GM23338 (cell line): ENCODE measurements at regions not wholly inside any gene's neighbourhood (a gene's known extent, or its start where the extent isn't known, plus 50 kb on each side); places are given as distances from the start of the nearest gene placed in this dataset.

Experiments
- CREB1 ChIP-seq: fragments of 250-450 bp; sonication (Bioruptor Pico); IDR thresholded peaks from 2 replicates; pipeline ENCODE4 v1.5.0; 2020; ENCODE audit warnings: low read depth, mild to moderate bottlenecking, moderate library complexity
- CTCF ChIP-seq, 2 experiments: fragments of 200-600 bp in 1 of 2; sonication (generic) in 1 of 2; conservative IDR thresholded peaks; 2 replicates each; pipeline versions ENCODE4 v1.5.1 to v1.6.1; 2016 to 2017; ENCODE audit warnings: antibody characterized with exemption in 2 of 2, low read depth in 2 of 2, mild to moderate bottlenecking in 2 of 2, moderate library complexity in 1 of 2
- ETS1 ChIP-seq: IDR thresholded peaks from 2 replicates; pipeline ENCODE4 v1.6.1; 2016; ENCODE audit warnings: antibody characterized with exemption
- EZH2 ChIP-seq: fragments of 200-600 bp; sonication (generic); IDR thresholded peaks from one replicate; pipeline ENCODE4 v1.8.0; 2017; ENCODE audit warnings: antibody characterized with exemption, mild to moderate bottlenecking, low read depth; ENCODE audit not compliant: unreplicated experiment
- EZH2phosphoT487 ChIP-seq: fragments of 200-600 bp; sonication (generic); IDR thresholded peaks from one replicate; pipeline ENCODE4 v1.8.1; 2018; ENCODE audit warnings: antibody characterized with exemption; ENCODE audit not compliant: unreplicated experiment
- NANOG ChIP-seq: IDR thresholded peaks from 2 replicates; pipeline ENCODE4 v1.6.1; 2016; ENCODE audit warnings: antibody characterized with exemption, borderline replicate concordance
- POLR2AphosphoS5 ChIP-seq: IDR thresholded peaks from 2 replicates; pipeline ENCODE4 v1.6.1; 2016; ENCODE audit warnings: antibody characterized with exemption, low read depth
- ZNF114 ChIP-seq: fragments of 250-450 bp; sonication (Bioruptor Pico); IDR thresholded peaks from 2 replicates; pipeline ENCODE4 v1.5.0; 2020; ENCODE audit warnings: mild to moderate bottlenecking, moderate library complexity
- TF ChIP-seq, protein P1 (sequence below): IDR thresholded peaks from one replicate; pipeline ENCODE4 v1.6.1; 2018; ENCODE audit warnings: antibody characterized with exemption; ENCODE audit not compliant: unreplicated experiment
- TF ChIP-seq, protein P2 (sequence below): fragments of 250-450 bp; sonication (Bioruptor Pico); IDR thresholded peaks from 2 replicates; pipeline ENCODE4 v1.5.0; 2020; ENCODE audit warnings: mild to moderate bottlenecking, moderate library complexity

DNA sequence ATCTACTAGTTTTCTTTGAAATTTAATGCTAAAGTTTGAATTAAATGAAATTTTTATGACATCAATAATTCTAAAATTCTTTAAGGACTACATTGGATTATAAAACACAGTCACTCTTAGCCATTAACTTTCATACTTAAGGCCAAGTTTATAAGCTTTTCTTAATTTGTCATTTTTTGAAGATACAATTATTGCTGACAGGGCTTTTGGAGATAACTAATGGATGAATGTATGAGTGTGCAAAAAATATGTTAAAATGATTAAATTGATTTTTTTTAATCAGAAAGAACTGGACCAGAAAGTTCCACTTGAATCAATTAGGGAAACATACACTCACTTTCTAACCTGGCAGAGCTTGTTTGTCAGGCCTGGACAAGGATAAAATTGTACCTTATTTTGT, 70.3 kb upstream of the CHODL start:
- no peak for TF ChIP-seq CTCF (conservative IDR thresholded peaks at IDR 0.05; ENCODE audit: low read depth in 2 of 2)
- TF ChIP-seq, protein P1, sequence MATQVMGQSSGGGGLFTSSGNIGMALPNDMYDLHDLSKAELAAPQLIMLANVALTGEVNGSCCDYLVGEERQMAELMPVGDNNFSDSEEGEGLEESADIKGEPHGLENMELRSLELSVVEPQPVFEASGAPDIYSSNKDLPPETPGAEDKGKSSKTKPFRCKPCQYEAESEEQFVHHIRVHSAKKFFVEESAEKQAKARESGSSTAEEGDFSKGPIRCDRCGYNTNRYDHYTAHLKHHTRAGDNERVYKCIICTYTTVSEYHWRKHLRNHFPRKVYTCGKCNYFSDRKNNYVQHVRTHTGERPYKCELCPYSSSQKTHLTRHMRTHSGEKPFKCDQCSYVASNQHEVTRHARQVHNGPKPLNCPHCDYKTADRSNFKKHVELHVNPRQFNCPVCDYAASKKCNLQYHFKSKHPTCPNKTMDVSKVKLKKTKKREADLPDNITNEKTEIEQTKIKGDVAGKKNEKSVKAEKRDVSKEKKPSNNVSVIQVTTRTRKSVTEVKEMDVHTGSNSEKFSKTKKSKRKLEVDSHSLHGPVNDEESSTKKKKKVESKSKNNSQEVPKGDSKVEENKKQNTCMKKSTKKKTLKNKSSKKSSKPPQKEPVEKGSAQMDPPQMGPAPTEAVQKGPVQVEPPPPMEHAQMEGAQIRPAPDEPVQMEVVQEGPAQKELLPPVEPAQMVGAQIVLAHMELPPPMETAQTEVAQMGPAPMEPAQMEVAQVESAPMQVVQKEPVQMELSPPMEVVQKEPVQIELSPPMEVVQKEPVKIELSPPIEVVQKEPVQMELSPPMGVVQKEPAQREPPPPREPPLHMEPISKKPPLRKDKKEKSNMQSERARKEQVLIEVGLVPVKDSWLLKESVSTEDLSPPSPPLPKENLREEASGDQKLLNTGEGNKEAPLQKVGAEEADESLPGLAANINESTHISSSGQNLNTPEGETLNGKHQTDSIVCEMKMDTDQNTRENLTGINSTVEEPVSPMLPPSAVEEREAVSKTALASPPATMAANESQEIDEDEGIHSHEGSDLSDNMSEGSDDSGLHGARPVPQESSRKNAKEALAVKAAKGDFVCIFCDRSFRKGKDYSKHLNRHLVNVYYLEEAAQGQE: no peak
- no peak for TF ChIP-seq EZH2phosphoT487
- no peak for TF ChIP-seq EZH2
- TF ChIP-seq POLR2AphosphoS5: no peak
- TF ChIP-seq CREB1 (CRISPR knock-in tag): no peak
- TF ChIP-seq, protein P2, sequence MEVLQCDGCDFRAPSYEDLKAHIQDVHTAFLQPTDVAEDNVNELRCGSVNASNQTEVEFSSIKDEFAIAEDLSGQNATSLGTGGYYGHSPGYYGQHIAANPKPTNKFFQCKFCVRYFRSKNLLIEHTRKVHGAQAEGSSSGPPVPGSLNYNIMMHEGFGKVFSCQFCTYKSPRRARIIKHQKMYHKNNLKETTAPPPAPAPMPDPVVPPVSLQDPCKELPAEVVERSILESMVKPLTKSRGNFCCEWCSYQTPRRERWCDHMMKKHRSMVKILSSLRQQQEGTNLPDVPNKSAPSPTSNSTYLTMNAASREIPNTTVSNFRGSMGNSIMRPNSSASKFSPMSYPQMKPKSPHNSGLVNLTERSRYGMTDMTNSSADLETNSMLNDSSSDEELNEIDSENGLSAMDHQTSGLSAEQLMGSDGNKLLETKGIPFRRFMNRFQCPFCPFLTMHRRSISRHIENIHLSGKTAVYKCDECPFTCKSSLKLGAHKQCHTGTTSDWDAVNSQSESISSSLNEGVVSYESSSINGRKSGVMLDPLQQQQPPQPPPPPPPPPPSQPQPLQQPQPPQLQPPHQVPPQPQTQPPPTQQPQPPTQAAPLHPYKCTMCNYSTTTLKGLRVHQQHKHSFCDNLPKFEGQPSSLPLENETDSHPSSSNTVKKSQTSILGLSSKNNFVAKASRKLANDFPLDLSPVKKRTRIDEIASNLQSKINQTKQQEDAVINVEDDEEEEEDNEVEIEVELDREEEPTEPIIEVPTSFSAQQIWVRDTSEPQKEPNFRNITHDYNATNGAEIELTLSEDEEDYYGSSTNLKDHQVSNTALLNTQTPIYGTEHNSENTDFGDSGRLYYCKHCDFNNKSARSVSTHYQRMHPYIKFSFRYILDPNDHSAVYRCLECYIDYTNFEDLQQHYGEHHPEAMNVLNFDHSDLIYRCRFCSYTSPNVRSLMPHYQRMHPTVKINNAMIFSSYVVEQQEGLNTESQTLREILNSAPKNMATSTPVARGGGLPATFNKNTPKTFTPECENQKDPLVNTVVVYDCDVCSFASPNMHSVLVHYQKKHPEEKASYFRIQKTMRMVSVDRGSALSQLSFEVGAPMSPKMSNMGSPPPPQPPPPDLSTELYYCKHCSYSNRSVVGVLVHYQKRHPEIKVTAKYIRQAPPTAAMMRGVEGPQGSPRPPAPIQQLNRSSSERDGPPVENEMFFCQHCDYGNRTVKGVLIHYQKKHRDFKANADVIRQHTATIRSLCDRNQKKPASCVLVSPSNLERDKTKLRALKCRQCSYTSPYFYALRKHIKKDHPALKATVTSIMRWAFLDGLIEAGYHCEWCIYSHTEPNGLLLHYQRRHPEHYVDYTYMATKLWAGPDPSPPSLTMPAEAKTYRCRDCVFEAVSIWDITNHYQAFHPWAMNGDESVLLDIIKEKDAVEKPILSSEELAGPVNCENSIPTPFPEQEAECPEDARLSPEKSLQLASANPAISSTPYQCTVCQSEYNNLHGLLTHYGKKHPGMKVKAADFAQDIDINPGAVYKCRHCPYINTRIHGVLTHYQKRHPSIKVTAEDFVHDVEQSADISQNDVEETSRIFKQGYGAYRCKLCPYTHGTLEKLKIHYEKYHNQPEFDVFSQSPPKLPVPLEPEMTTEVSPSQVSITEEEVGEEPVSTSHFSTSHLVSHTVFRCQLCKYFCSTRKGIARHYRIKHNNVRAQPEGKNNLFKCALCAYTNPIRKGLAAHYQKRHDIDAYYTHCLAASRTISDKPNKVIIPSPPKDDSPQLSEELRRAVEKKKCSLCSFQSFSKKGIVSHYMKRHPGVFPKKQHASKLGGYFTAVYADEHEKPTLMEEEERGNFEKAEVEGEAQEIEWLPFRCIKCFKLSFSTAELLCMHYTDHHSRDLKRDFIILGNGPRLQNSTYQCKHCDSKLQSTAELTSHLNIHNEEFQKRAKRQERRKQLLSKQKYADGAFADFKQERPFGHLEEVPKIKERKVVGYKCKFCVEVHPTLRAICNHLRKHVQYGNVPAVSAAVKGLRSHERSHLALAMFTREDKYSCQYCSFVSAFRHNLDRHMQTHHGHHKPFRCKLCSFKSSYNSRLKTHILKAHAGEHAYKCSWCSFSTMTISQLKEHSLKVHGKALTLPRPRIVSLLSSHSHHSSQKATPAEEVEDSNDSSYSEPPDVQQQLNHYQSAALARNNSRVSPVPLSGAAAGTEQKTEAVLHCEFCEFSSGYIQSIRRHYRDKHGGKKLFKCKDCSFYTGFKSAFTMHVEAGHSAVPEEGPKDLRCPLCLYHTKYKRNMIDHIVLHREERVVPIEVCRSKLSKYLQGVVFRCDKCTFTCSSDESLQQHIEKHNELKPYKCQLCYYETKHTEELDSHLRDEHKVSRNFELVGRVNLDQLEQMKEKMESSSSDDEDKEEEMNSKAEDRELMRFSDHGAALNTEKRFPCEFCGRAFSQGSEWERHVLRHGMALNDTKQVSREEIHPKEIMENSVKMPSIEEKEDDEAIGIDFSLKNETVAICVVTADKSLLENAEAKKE: no peak
- no peak for TF ChIP-seq ZNF114
- no peak for TF ChIP-seq ETS1
- TF ChIP-seq NANOG: no peak
